ENCODE measurements at regions not wholly inside any gene's neighbourhood (a gene's known extent, or its start where the extent isn't known, plus 50 kb on each side); places are given as distances from the start of the nearest gene placed in this dataset. TPM values are rescaled to one million over a fixed set of nuclear protein-coding genes. Genes with fewer than 3 reads are reported as not detected.

- 48% methylated on average over 18 of the region's 21 CpGs for WGBS (ENCODE audit: low lambda C conversion rate)
- H3K79me2 ChIP-seq (ENCODE audit: insufficient read depth, low read length), result no peaks in the 10 kb centered on the region
- no peak for ATAC-seq
- no peak overlapping the region for H3K4me2 ChIP-seq (ENCODE audit: low read depth, low read length)
- in situ Hi-C loops (cut with HindIII; ENCODE audit: extremely low pct_ligation_motif_present, low pct_unique_long_range_greater_than_20kb), result no loop called here
- BruUV-seq (replicated peaks), result no TSS peak
- no peak overlapping the region for H3K4me3 ChIP-seq (replicated peaks in 1 of 3; ENCODE audit: insufficient read depth in 1 of 3, low read depth in 2 of 3, low read length in 3 of 3)
- intact Hi-C loops (cut with micrococcal nuclease; ENCODE audit: unreplicated experiment), result no loop called here
- POLR2A ChIA-PET, result no interaction called here
- no peak for FAIRE-seq
- H4K20me1 ChIP-seq (ENCODE audit: insufficient read depth, low read length), result no peaks in the 10 kb centered on the region
- H3K27me3 ChIP-seq (ENCODE audit: control insufficient read depth in 1 of 2, insufficient read depth in 2 of 2, low read length in 2 of 2), result peaks cover 5 to 24% of the 10 kb centered on the region in 2 experiments; a peak in 4 of 5 replicates
- no peak overlapping the region for H3K9ac ChIP-seq (ENCODE audit: insufficient read depth, low read depth, low read length)
- no peaks in the 10 kb centered on the region for H3K36me3 ChIP-seq (replicated peaks in 1 of 2; ENCODE audit: control insufficient read depth in 1 of 2, insufficient read depth in 2 of 2, low read length in 2 of 2)
- peaks cover 15% of the 10 kb centered on the region for H3K4me1 ChIP-seq (ENCODE audit: insufficient read depth, low read length)
- H3K9me3 ChIP-seq (ENCODE audit: low read length), result no peaks in the 10 kb centered on the region
- DNase-seq (ENCODE audit: low spot score), result no peak
- TF ChIP-seq KLF6 (CRISPR knock-in tag; IDR thresholded peaks at IDR 0.05) (no peak), FIP1L1 (IDR thresholded peaks at IDR 0.05; ENCODE audit: borderline replicate concordance, insufficient read depth, low read depth, low read length) (no peak), HNF4A (CRISPR knock-in tag; IDR thresholded peaks at IDR 0.05) (no peak), PHF8 (CRISPR knock-in tag; IDR thresholded peaks at IDR 0.05) (no peak), PLRG1 (conservative IDR thresholded peaks at IDR 0.05) (no peak), SIN3A (IDR thresholded peaks at IDR 0.05; ENCODE audit: borderline replicate concordance, low read depth, low read length) (no peak), ZNF329 (CRISPR knock-in tag; IDR thresholded peaks at IDR 0.05; ENCODE audit: low read depth) (no peak), ZFP90 (CRISPR knock-in tag; IDR thresholded peaks at IDR 0.05; ENCODE audit: borderline replicate concordance) (no peak)
- no peak overlapping the region for H3K27ac ChIP-seq (ENCODE audit: extremely low read length, insufficient read depth, low read length)
- CTCF ChIA-PET (ENCODE audit: low intra/inter-chr PET ratio, low total read pairs), result no interaction called here
- no peak overlapping the region for H2AFZ ChIP-seq (ENCODE audit: low read length)
Observed at GRCh38 chr14:101509730-101510371, 51.4 kb upstream of the DIO3 start.

- peaks cover 5% of the 10 kb centered on the region for H3K4me1 ChIP-seq (ENCODE audit: insufficient read depth, low read length)
- no peaks in the 10 kb centered on the region; the same call in 1 of the 2 replicates for H3K9me3 ChIP-seq (ENCODE audit: low read length)
- no peak overlapping the region for H3K4me3 ChIP-seq (replicated peaks in 1 of 3; ENCODE audit: insufficient read depth in 1 of 3, low read depth in 2 of 3, low read length in 3 of 3)
- POLR2A ChIA-PET, result no interaction called here
- FAIRE-seq (no peak), ATAC-seq (no peak), DNase-seq (ENCODE audit: low spot score) (no peak)
- H3K4me2 ChIP-seq (ENCODE audit: low read depth, low read length), result no peak overlapping the region
- H3K79me2 ChIP-seq (ENCODE audit: insufficient read depth, low read length), result no peaks in the 10 kb centered on the region
- H2AFZ ChIP-seq (ENCODE audit: low read length), result no peak overlapping the region
- H3K27ac ChIP-seq (ENCODE audit: extremely low read length, insufficient read depth, low read length), result no peak overlapping the region
- intact Hi-C loops (cut with micrococcal nuclease; ENCODE audit: unreplicated experiment), result no loop called here
- CTCF ChIA-PET (ENCODE audit: low intra/inter-chr PET ratio, low total read pairs), result no interaction called here
- H3K36me3 ChIP-seq (replicated peaks in 1 of 2; ENCODE audit: control insufficient read depth in 1 of 2, insufficient read depth in 2 of 2, low read length in 2 of 2), result no peaks in the 10 kb centered on the region
- TF ChIP-seq ZNF644 (CRISPR knock-in tag; IDR thresholded peaks at IDR 0.05; ENCODE audit: low read depth), result no peak
- in situ Hi-C loops (cut with HindIII; ENCODE audit: extremely low pct_ligation_motif_present, low pct_unique_long_range_greater_than_20kb), result no loop called here
- no TSS peak for BruUV-seq (replicated peaks)
- H3K27me3 ChIP-seq (ENCODE audit: control insufficient read depth in 1 of 2, insufficient read depth in 2 of 2, low read length in 2 of 2), result peaks cover 5 to 10% of the 10 kb centered on the region in 2 experiments; a peak in 4 of 5 replicates
- H3K9ac ChIP-seq (ENCODE audit: insufficient read depth, low read depth, low read length), result no peak overlapping the region
- H4K20me1 ChIP-seq (ENCODE audit: insufficient read depth, low read length), result no peaks in the 10 kb centered on the region
Observed at GRCh38 chr14:101511199-101511598, 50.1 kb upstream of the DIO3 start.

MicroRNA genes in the stretch of these regions (microRNA counts, 767-probe panel; counts per million panel counts)
- not detected for microRNA hsa-miR-1185-5p
- not detected for microRNA hsa-miR-1193
- not detected for microRNA hsa-miR-1197
- not detected for microRNA hsa-miR-134
- microRNA hsa-miR-154-5p, result not detected
- microRNA hsa-miR-299-3p, result not detected
- microRNA hsa-miR-299-5p, result not detected
- not detected for microRNA hsa-miR-300
- microRNA hsa-miR-323a-3p, result not detected
- not detected for microRNA hsa-miR-323a-5p
- not detected for microRNA hsa-miR-323b-3p
- microRNA hsa-miR-323b-5p, result not detected
- not detected for microRNA hsa-miR-329
- microRNA hsa-miR-369-3p, result not detected
- microRNA hsa-miR-369-5p, result not detected
- microRNA hsa-miR-376a-3p, result not detected
- not detected for microRNA hsa-miR-376b
- not detected for microRNA hsa-miR-376c
- not detected for microRNA hsa-miR-377-3p
- not detected for microRNA hsa-miR-379-5p
- microRNA hsa-miR-380-3p, result not detected
- not detected for microRNA hsa-miR-381
- microRNA hsa-miR-382-5p, result not detected
- microRNA hsa-miR-409-3p, result not detected
- not detected for microRNA hsa-miR-409-5p
- not detected for microRNA hsa-miR-410
- not detected for microRNA hsa-miR-411-5p
- not detected for microRNA hsa-miR-412
- not detected for microRNA hsa-miR-485-3p
- not detected for microRNA hsa-miR-485-5p
- microRNA hsa-miR-487a, result not detected
- not detected for microRNA hsa-miR-487b
- not detected for microRNA hsa-miR-494
- not detected for microRNA hsa-miR-495
- microRNA hsa-miR-496, result not detected
- microRNA hsa-miR-539-5p, result not detected
- not detected for microRNA hsa-miR-541-3p
- not detected for microRNA hsa-miR-543
- not detected for microRNA hsa-miR-544a
- not detected for microRNA hsa-miR-654-3p
- microRNA hsa-miR-654-5p, result not detected
- microRNA hsa-miR-655, result not detected
- not detected for microRNA hsa-miR-656
- microRNA hsa-miR-668, result not detected
- not detected for microRNA hsa-miR-758
- not detected for microRNA hsa-miR-889

Small RNAs in the stretch of these regions (microRNA-seq; reads per million reads assigned to microRNA genes)
- gene MIR1185-1 (1.9 reads per million, percentile 8 among the genes with 10 or more reads in this experiment), gene MIR1185-2 (not detected), gene MIR1193 (not detected), gene MIR1197 (not detected), gene MIR134 (3.6 reads per million, percentile 23 among the genes with 10 or more reads in this experiment), gene MIR154 (3.4 reads per million, percentile 21 among the genes with 10 or more reads in this experiment), gene MIR299 (1.4 reads per million), gene MIR300 (not detected), gene MIR323A (2.0 reads per million, percentile 9 among the genes with 10 or more reads in this experiment), gene MIR323B (not detected), gene MIR329-1 (not detected), gene MIR329-2 (not detected), gene MIR369 (1.9 reads per million, percentile 8 among the genes with 10 or more reads in this experiment), gene MIR376A1 (not detected), gene MIR376A2 (not detected), gene MIR376B (4.9 reads per million, percentile 31 among the genes with 10 or more reads in this experiment), gene MIR376C (19.1 reads per million, percentile 55 among the genes with 10 or more reads in this experiment), gene MIR377 (not detected), gene MIR379 (13.6 reads per million, percentile 51 among the genes with 10 or more reads in this experiment), gene MIR380 (1.7 reads per million, percentile 3 among the genes with 10 or more reads in this experiment), gene MIR381 (6.5 reads per million, percentile 38 among the genes with 10 or more reads in this experiment), gene MIR382 (2.4 reads per million, percentile 13 among the genes with 10 or more reads in this experiment), gene MIR409 (2.6 reads per million, percentile 16 among the genes with 10 or more reads in this experiment), gene MIR411 (24.2 reads per million, percentile 58 among the genes with 10 or more reads in this experiment), gene MIR412 (not detected), gene MIR485 (not detected), gene MIR487A (1.4 reads per million), gene MIR487B (22.6 reads per million, percentile 57 among the genes with 10 or more reads in this experiment), gene MIR494 (6.8 reads per million, percentile 39 among the genes with 10 or more reads in this experiment), gene MIR495 (0.85 reads per million), gene MIR496 (not detected), gene MIR539 (0.51 reads per million), gene MIR541 (not detected), gene MIR543 (not detected), gene MIR544A (not detected), gene MIR654 (4.8 reads per million, percentile 31 among the genes with 10 or more reads in this experiment), gene MIR655 (not detected), gene MIR656 (not detected), gene MIR668 (not detected), gene MIR758 (1.7 reads per million, percentile 3 among the genes with 10 or more reads in this experiment), gene MIR889 (5.6 reads per million, percentile 35 among the genes with 10 or more reads in this experiment)

Small RNAs in the stretch of these regions (small RNA-seq; reads per million reads assigned to genes)
- gene MIR1185-1 (ENCODE audit: insufficient read depth in 2 of 3, insufficient read length in 3 of 3, low read depth in 2 of 3, low replicate concordance in 1 of 3), result 0 reads per million in 3 experiments
- gene MIR1185-2 (ENCODE audit: insufficient read depth in 2 of 3, insufficient read length in 3 of 3, low read depth in 2 of 3, low replicate concordance in 1 of 3), result 0 reads per million in 3 experiments
- gene MIR1193 (ENCODE audit: insufficient read depth in 2 of 3, insufficient read length in 3 of 3, low read depth in 2 of 3, low replicate concordance in 1 of 3), result 0 reads per million in 3 experiments
- gene MIR1197 (ENCODE audit: insufficient read depth in 2 of 3, insufficient read length in 3 of 3, low read depth in 2 of 3, low replicate concordance in 1 of 3), result 0 reads per million in 3 experiments
- gene MIR134 (ENCODE audit: insufficient read depth in 2 of 3, insufficient read length in 3 of 3, low read depth in 2 of 3, low replicate concordance in 1 of 3), result 0 to 0.33 (median 0) reads per million in 3 experiments
- 0 to 0.65 (median 0) reads per million in 3 experiments for gene MIR154 (ENCODE audit: insufficient read depth in 2 of 3, insufficient read length in 3 of 3, low read depth in 2 of 3, low replicate concordance in 1 of 3)
- gene MIR299 (ENCODE audit: insufficient read depth in 2 of 3, insufficient read length in 3 of 3, low read depth in 2 of 3, low replicate concordance in 1 of 3), result 0 reads per million in 3 experiments
- gene MIR300 (ENCODE audit: insufficient read depth in 2 of 3, insufficient read length in 3 of 3, low read depth in 2 of 3, low replicate concordance in 1 of 3), result 0 reads per million in 3 experiments
- 0 to 0.97 (median 0) reads per million in 3 experiments for gene MIR323A (ENCODE audit: insufficient read depth in 2 of 3, insufficient read length in 3 of 3, low read depth in 2 of 3, low replicate concordance in 1 of 3)
- gene MIR323B (ENCODE audit: insufficient read depth in 2 of 3, insufficient read length in 3 of 3, low read depth in 2 of 3, low replicate concordance in 1 of 3), result 0 reads per million in 3 experiments
- gene MIR329-1 (ENCODE audit: insufficient read depth in 2 of 3, insufficient read length in 3 of 3, low read depth in 2 of 3, low replicate concordance in 1 of 3), result 0 reads per million in 3 experiments
- 0 reads per million in 3 experiments for gene MIR329-2 (ENCODE audit: insufficient read depth in 2 of 3, insufficient read length in 3 of 3, low read depth in 2 of 3, low replicate concordance in 1 of 3)
- 0 to 4.8 (median 1.3) reads per million in 3 experiments for gene MIR369 (ENCODE audit: insufficient read depth in 2 of 3, insufficient read length in 3 of 3, low read depth in 2 of 3, low replicate concordance in 1 of 3)
- gene MIR377 (ENCODE audit: insufficient read depth in 2 of 3, insufficient read length in 3 of 3, low read depth in 2 of 3, low replicate concordance in 1 of 3), result 0 reads per million in 3 experiments
- gene MIR379 (ENCODE audit: insufficient read depth in 2 of 3, insufficient read length in 3 of 3, low read depth in 2 of 3, low replicate concordance in 1 of 3), result 0 reads per million in 3 experiments
- 0 reads per million in 3 experiments for gene MIR380 (ENCODE audit: insufficient read depth in 2 of 3, insufficient read length in 3 of 3, low read depth in 2 of 3, low replicate concordance in 1 of 3)
- 0 to 0.97 (median 0.65) reads per million in 3 experiments for gene MIR381 (ENCODE audit: insufficient read depth in 2 of 3, insufficient read length in 3 of 3, low read depth in 2 of 3, low replicate concordance in 1 of 3)
- 0 to 0.97 (median 0.10) reads per million in 3 experiments for gene MIR409 (ENCODE audit: insufficient read depth in 2 of 3, insufficient read length in 3 of 3, low read depth in 2 of 3, low replicate concordance in 1 of 3)
- 0 to 0.98 (median 0.97) reads per million in 3 experiments for gene MIR411 (ENCODE audit: insufficient read depth in 2 of 3, insufficient read length in 3 of 3, low read depth in 2 of 3, low replicate concordance in 1 of 3)
- gene MIR412 (ENCODE audit: insufficient read depth in 2 of 3, insufficient read length in 3 of 3, low read depth in 2 of 3, low replicate concordance in 1 of 3), result 0 reads per million in 3 experiments
- gene MIR485 (ENCODE audit: insufficient read depth in 2 of 3, insufficient read length in 3 of 3, low read depth in 2 of 3, low replicate concordance in 1 of 3), result 0 reads per million in 3 experiments
- gene MIR487A (ENCODE audit: insufficient read depth in 2 of 3, insufficient read length in 3 of 3, low read depth in 2 of 3, low replicate concordance in 1 of 3), result 0 reads per million in 3 experiments
- 0 reads per million in 3 experiments for gene MIR487B (ENCODE audit: insufficient read depth in 2 of 3, insufficient read length in 3 of 3, low read depth in 2 of 3, low replicate concordance in 1 of 3)
- 0 reads per million in 3 experiments for gene MIR494 (ENCODE audit: insufficient read depth in 2 of 3, insufficient read length in 3 of 3, low read depth in 2 of 3, low replicate concordance in 1 of 3)
- gene MIR495 (ENCODE audit: insufficient read depth in 2 of 3, insufficient read length in 3 of 3, low read depth in 2 of 3, low replicate concordance in 1 of 3), result 0 reads per million in 3 experiments
- gene MIR496 (ENCODE audit: insufficient read depth in 2 of 3, insufficient read length in 3 of 3, low read depth in 2 of 3, low replicate concordance in 1 of 3), result 0 to 0.10 (median 0) reads per million in 3 experiments
- 0 reads per million in 3 experiments for gene MIR539 (ENCODE audit: insufficient read depth in 2 of 3, insufficient read length in 3 of 3, low read depth in 2 of 3, low replicate concordance in 1 of 3)
- 0 reads per million in 3 experiments for gene MIR541 (ENCODE audit: insufficient read depth in 2 of 3, insufficient read length in 3 of 3, low read depth in 2 of 3, low replicate concordance in 1 of 3)
- 0 reads per million in 3 experiments for gene MIR543 (ENCODE audit: insufficient read depth in 2 of 3, insufficient read length in 3 of 3, low read depth in 2 of 3, low replicate concordance in 1 of 3)
- gene MIR544A (ENCODE audit: insufficient read depth in 2 of 3, insufficient read length in 3 of 3, low read depth in 2 of 3, low replicate concordance in 1 of 3), result 0 reads per million in 3 experiments
- 0 to 1.9 (median 0) reads per million in 3 experiments for gene MIR654 (ENCODE audit: insufficient read depth in 2 of 3, insufficient read length in 3 of 3, low read depth in 2 of 3, low replicate concordance in 1 of 3)
- gene MIR655 (ENCODE audit: insufficient read depth in 2 of 3, insufficient read length in 3 of 3, low read depth in 2 of 3, low replicate concordance in 1 of 3), result 0 reads per million in 3 experiments
- gene MIR656 (ENCODE audit: insufficient read depth in 2 of 3, insufficient read length in 3 of 3, low read depth in 2 of 3, low replicate concordance in 1 of 3), result 0 reads per million in 3 experiments
- 0 reads per million in 3 experiments for gene MIR668 (ENCODE audit: insufficient read depth in 2 of 3, insufficient read length in 3 of 3, low read depth in 2 of 3, low replicate concordance in 1 of 3)
- gene MIR758 (ENCODE audit: insufficient read depth in 2 of 3, insufficient read length in 3 of 3, low read depth in 2 of 3, low replicate concordance in 1 of 3), result 0 reads per million in 3 experiments
- gene MIR889 (ENCODE audit: insufficient read depth in 2 of 3, insufficient read length in 3 of 3, low read depth in 2 of 3, low replicate concordance in 1 of 3), result 0 to 1.6 (median 0.97) reads per million in 3 experiments
- 0 reads per million in 3 experiments for gene RF00012 (ENCODE audit: insufficient read depth in 2 of 3, insufficient read length in 3 of 3, low read depth in 2 of 3, low replicate concordance in 1 of 3)
- gene RF00181 (ENCODE audit: insufficient read depth in 2 of 3, insufficient read length in 3 of 3, low read depth in 2 of 3, low replicate concordance in 1 of 3), result 0 reads per million in 3 experiments
- gene SNORD114-10 (ENCODE audit: insufficient read depth in 2 of 3, insufficient read length in 3 of 3, low read depth in 2 of 3, low replicate concordance in 1 of 3), result 0 reads per million in 3 experiments
- gene SNORD114-11 (ENCODE audit: insufficient read depth in 2 of 3, insufficient read length in 3 of 3, low read depth in 2 of 3, low replicate concordance in 1 of 3), result 0 reads per million in 3 experiments
- gene SNORD114-12 (ENCODE audit: insufficient read depth in 2 of 3, insufficient read length in 3 of 3, low read depth in 2 of 3, low replicate concordance in 1 of 3), result 0 reads per million in 3 experiments
- 0 reads per million in 3 experiments for gene SNORD114-13 (ENCODE audit: insufficient read depth in 2 of 3, insufficient read length in 3 of 3, low read depth in 2 of 3, low replicate concordance in 1 of 3)
- 0 reads per million in 3 experiments for gene SNORD114-14 (ENCODE audit: insufficient read depth in 2 of 3, insufficient read length in 3 of 3, low read depth in 2 of 3, low replicate concordance in 1 of 3)
- 0 reads per million in 3 experiments for gene SNORD114-15 (ENCODE audit: insufficient read depth in 2 of 3, insufficient read length in 3 of 3, low read depth in 2 of 3, low replicate concordance in 1 of 3)
- gene SNORD114-16 (ENCODE audit: insufficient read depth in 2 of 3, insufficient read length in 3 of 3, low read depth in 2 of 3, low replicate concordance in 1 of 3), result 0 reads per million in 3 experiments
- gene SNORD114-17 (ENCODE audit: insufficient read depth in 2 of 3, insufficient read length in 3 of 3, low read depth in 2 of 3, low replicate concordance in 1 of 3), result 0 to 0.31 (median 0) reads per million in 3 experiments
- 0 reads per million in 3 experiments for gene SNORD114-18 (ENCODE audit: insufficient read depth in 2 of 3, insufficient read length in 3 of 3, low read depth in 2 of 3, low replicate concordance in 1 of 3)
- 0 reads per million in 3 experiments for gene SNORD114-19 (ENCODE audit: insufficient read depth in 2 of 3, insufficient read length in 3 of 3, low read depth in 2 of 3, low replicate concordance in 1 of 3)
- 0 reads per million in 3 experiments for gene SNORD114-20 (ENCODE audit: insufficient read depth in 2 of 3, insufficient read length in 3 of 3, low read depth in 2 of 3, low replicate concordance in 1 of 3)
- gene SNORD114-21 (ENCODE audit: insufficient read depth in 2 of 3, insufficient read length in 3 of 3, low read depth in 2 of 3, low replicate concordance in 1 of 3), result 0 to 0.10 (median 0) reads per million in 3 experiments
- 0 to 1.3 (median 0.71) reads per million in 3 experiments for gene SNORD114-22 (ENCODE audit: insufficient read depth in 2 of 3, insufficient read length in 3 of 3, low read depth in 2 of 3, low replicate concordance in 1 of 3)
- gene SNORD114-23 (ENCODE audit: insufficient read depth in 2 of 3, insufficient read length in 3 of 3, low read depth in 2 of 3, low replicate concordance in 1 of 3), result 0 reads per million in 3 experiments
- gene SNORD114-24 (ENCODE audit: insufficient read depth in 2 of 3, insufficient read length in 3 of 3, low read depth in 2 of 3, low replicate concordance in 1 of 3), result 0 reads per million in 3 experiments
- gene SNORD114-25 (ENCODE audit: insufficient read depth in 2 of 3, insufficient read length in 3 of 3, low read depth in 2 of 3, low replicate concordance in 1 of 3), result 0 reads per million in 3 experiments
- 0 reads per million in 3 experiments for gene SNORD114-26 (ENCODE audit: insufficient read depth in 2 of 3, insufficient read length in 3 of 3, low read depth in 2 of 3, low replicate concordance in 1 of 3)
- 0 reads per million in 3 experiments for gene SNORD114-27 (ENCODE audit: insufficient read depth in 2 of 3, insufficient read length in 3 of 3, low read depth in 2 of 3, low replicate concordance in 1 of 3)
- gene SNORD114-28 (ENCODE audit: insufficient read depth in 2 of 3, insufficient read length in 3 of 3, low read depth in 2 of 3, low replicate concordance in 1 of 3), result 0 reads per million in 3 experiments
- 0 reads per million in 3 experiments for gene SNORD114-29 (ENCODE audit: insufficient read depth in 2 of 3, insufficient read length in 3 of 3, low read depth in 2 of 3, low replicate concordance in 1 of 3)
- 0 reads per million in 3 experiments for gene SNORD114-30 (ENCODE audit: insufficient read depth in 2 of 3, insufficient read length in 3 of 3, low read depth in 2 of 3, low replicate concordance in 1 of 3)
- gene SNORD114-31 (ENCODE audit: insufficient read depth in 2 of 3, insufficient read length in 3 of 3, low read depth in 2 of 3, low replicate concordance in 1 of 3), result 0 reads per million in 3 experiments
- gene SNORD114-5 (ENCODE audit: insufficient read depth in 2 of 3, insufficient read length in 3 of 3, low read depth in 2 of 3, low replicate concordance in 1 of 3), result 0 reads per million in 3 experiments
- gene SNORD114-6 (ENCODE audit: insufficient read depth in 2 of 3, insufficient read length in 3 of 3, low read depth in 2 of 3, low replicate concordance in 1 of 3), result 0 reads per million in 3 experiments
- 0 reads per million in 3 experiments for gene SNORD114-7 (ENCODE audit: insufficient read depth in 2 of 3, insufficient read length in 3 of 3, low read depth in 2 of 3, low replicate concordance in 1 of 3)
- 0 reads per million in 3 experiments for gene SNORD114-9 (ENCODE audit: insufficient read depth in 2 of 3, insufficient read length in 3 of 3, low read depth in 2 of 3, low replicate concordance in 1 of 3)
